ENCODE measurements at regions not wholly inside any gene's neighbourhood (a gene's known extent, or its start where the extent isn't known, plus 50 kb on each side); places are given as distances from the start of the nearest gene placed in this dataset.
A peak's percentile ranks its signal among the peaks of the same experiment; 100 is the strongest.

GRCh38 chr13:106115081-106115480, 420.4 kb downstream of the EFNB2 start:
- Histone ChIP-seq H3K79me1 (ENCODE audit: low read depth in 1 of 2, low read length in 2 of 2) (no peaks in the 10 kb centered on the region), H3K4me1 (ENCODE audit: control insufficient read depth, insufficient read depth, low read length) (peaks cover 8% of the 10 kb centered on the region), H3K27ac (ENCODE audit: insufficient read depth, low read length) (no peak overlapping the region), H4K8ac (ENCODE audit: low read depth in 2 of 2, low read length in 2 of 2) (no peak overlapping the region; a peak in 2 of 4 replicates), H4K20me1 (ENCODE audit: insufficient read depth, low read length) (no peaks in the 10 kb centered on the region), H3K27me3 (ENCODE audit: control insufficient read depth, insufficient read depth, low read length) (no peaks in the 10 kb centered on the region), H3K18ac (ENCODE audit: low read depth, low read length) (peak overlapping the region; percentile 61; the same call in 1 of the 2 replicates), H3K23ac (ENCODE audit: low read depth, low read length) (no peak overlapping the region), H3K4me3 (ENCODE audit: insufficient read depth, low read depth, low read length) (no peak overlapping the region), H3K9ac (ENCODE audit: low read depth, low read length) (no peak overlapping the region), H2BK5ac (ENCODE audit: low read depth, low read length, poor library complexity, severe bottlenecking) (peak overlapping the region; percentile 88), H2BK20ac (ENCODE audit: low read depth, low read length) (peak overlapping the region; percentile 64; the same call in 1 of the 2 replicates), H2BK120ac (ENCODE audit: low read depth, low read length) (0 out of 2 replicates have a peak overlapping the region, but pooled peaks have one; percentile 2), H2AK5ac (ENCODE audit: low read depth, low read length) (no peak overlapping the region), H3K9me1 (ENCODE audit: insufficient read depth, low read length) (peaks cover 4% of the 10 kb centered on the region; the same call in 1 of the 2 replicates), H4K5ac (ENCODE audit: low read depth, low read length) (peak overlapping the region; percentile 68; the same call in 1 of the 2 replicates), H4K91ac (ENCODE audit: insufficient read depth, low read depth, low read length) (no peak overlapping the region), H3K4me2 (ENCODE audit: low read depth, low read length) (peak overlapping the region; percentile 58; the same call in 1 of the 2 replicates), H3K36me3 (ENCODE audit: control insufficient read depth, insufficient read depth, low read length) (no peaks in the 10 kb centered on the region), H2AFZ (replicated peaks; ENCODE audit: low read length, poor library complexity) (no peak overlapping the region), H3K4ac (ENCODE audit: low read depth, low read length) (no peak overlapping the region; the same call in 1 of the 2 replicates), H2AK9ac (replicated peaks; ENCODE audit: low read depth, low read length, poor library complexity) (no peak overlapping the region), H2BK15ac (ENCODE audit: low read depth, low read length) (no peak overlapping the region), H3K14ac (replicated peaks; ENCODE audit: low read depth, low read length) (no peak overlapping the region), H3K9me3 (ENCODE audit: control insufficient read depth, insufficient read depth, low read length) (no peaks in the 10 kb centered on the region), H3K56ac (ENCODE audit: extremely low read depth, insufficient read depth, low read length) (no peak overlapping the region; the same call in 1 of the 2 replicates)
- DNase-seq = peak; percentile 78
- BruUV-seq (replicated peaks) = no TSS peak
- in situ Hi-C loops (cut with MboI; ENCODE audit: low sequenced_read_pairs) = no loop called here
- POLR2A ChIA-PET (ENCODE audit: unreplicated experiment) = no interaction called here
- TF ChIP-seq, protein P1, sequence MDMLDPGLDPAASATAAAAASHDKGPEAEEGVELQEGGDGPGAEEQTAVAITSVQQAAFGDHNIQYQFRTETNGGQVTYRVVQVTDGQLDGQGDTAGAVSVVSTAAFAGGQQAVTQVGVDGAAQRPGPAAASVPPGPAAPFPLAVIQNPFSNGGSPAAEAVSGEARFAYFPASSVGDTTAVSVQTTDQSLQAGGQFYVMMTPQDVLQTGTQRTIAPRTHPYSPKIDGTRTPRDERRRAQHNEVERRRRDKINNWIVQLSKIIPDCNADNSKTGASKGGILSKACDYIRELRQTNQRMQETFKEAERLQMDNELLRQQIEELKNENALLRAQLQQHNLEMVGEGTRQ (IDR thresholded peaks at IDR 0.05; ENCODE audit: low read depth, low read length) = no peak
- TF ChIP-seq POLR2A (IDR thresholded peaks at IDR 0.05; ENCODE audit: low read depth, low read length) (no peak), BHLHE40 (IDR thresholded peaks at IDR 0.05; ENCODE audit: low read depth, low read length) (no peak), CHD1 (IDR thresholded peaks at IDR 0.05; ENCODE audit: low read depth, low read length) (no peak), MAZ (IDR thresholded peaks at IDR 0.05; ENCODE audit: borderline replicate concordance, low read depth, low read length) (no peak), SMC3 (IDR thresholded peaks at IDR 0.05; ENCODE audit: low read depth, low read length) (no peak)
- no CpG with 5 or more reads among the region's 2 CpGs for WGBS, 2 experiments (ENCODE audit: extremely low coverage in 2 of 2, insufficient read length in 1 of 2)
- peak; percentile 64 for ATAC-seq (ENCODE audit: low read depth)
- intact Hi-C loops (cut with micrococcal nuclease) = no loop called here
- CTCF ChIA-PET = interaction anchor here (0.6 kb wide), 1 partner anchor 42 kb away, joined by 5 read pairs; no protein-coding TSS in a partner anchor
- dilution Hi-C loops (cut with HindIII; ENCODE audit: low sequenced_read_pairs, unreplicated experiment) = no loop called here

All from IMR-90 (cell line).